IMR-90 (cell line): ENCODE measurements at regions not wholly inside any gene's neighbourhood (a gene's known extent, or its start where the extent isn't known, plus 50 kb on each side); places are given as distances from the start of the nearest gene placed in this dataset.

Source experiments
- ATAC-seq: fragments of 200-7000 bp; cut with Tn5 transposase; 2 replicates; pipeline ENCODE4 v1.9.1; 2020; ENCODE audit warnings: low read depth, mild to moderate bottlenecking, moderate library complexity
- BruUV-seq: library from RNA; stranded (reverse); fragments of 400-500 nt; replicated peaks from 2 replicates; lab custom pipeline; 2021; lab: Mats Ljungman, UMichigan
- CTCF ChIA-PET: fragments of 300-600 bp; formaldehyde crosslinking; extraction: SDS; loops from one replicate; lab custom pipeline; 2021; ENCODE audit warnings: antibody characterized with exemption; lab: Yijun Ruan, JAX
- POLR2A ChIA-PET: fragments of 300-600 bp; sonication (Branson Sonifier 250); formaldehyde crosslinking; loops from one replicate; lab custom pipeline; 2022; ENCODE audit warnings: antibody characterized with exemption; ENCODE audit not compliant: unreplicated experiment; lab: Charles Lee
- DNase-seq: peaks from one replicate; pipeline ENCODE4 v3.0.0; 2013
- H2AFZ ChIP-seq: replicated peaks from 2 replicates; pipeline ENCODE3; 2013; ENCODE audit warnings: low read length, mild to moderate bottlenecking; ENCODE audit not compliant: poor library complexity
- H2AK5ac ChIP-seq: 2 replicates; pipeline ENCODE4 v1.6.1; 2013; ENCODE audit warnings: low read depth, low read length, inconsistent platforms
- H2AK9ac ChIP-seq: replicated peaks from 2 replicates; pipeline ENCODE3; 2013; ENCODE audit warnings: mild to moderate bottlenecking, low read depth, low read length, moderate library complexity; ENCODE audit not compliant: poor library complexity
- H2BK120ac ChIP-seq: 2 replicates; pipeline ENCODE4 v1.6.1; 2013; ENCODE audit warnings: low read depth, low read length, inconsistent platforms
- H2BK15ac ChIP-seq: 3 replicates; pipeline ENCODE4 v1.6.1; 2013; ENCODE audit warnings: low read depth, low read length, inconsistent platforms
- H2BK20ac ChIP-seq: 2 replicates; pipeline ENCODE4 v1.6.1; 2013; ENCODE audit warnings: low read depth, mild to moderate bottlenecking, inconsistent platforms, low read length, moderate library complexity
- H2BK5ac ChIP-seq: 2 replicates; pipeline ENCODE4 v1.6.1; 2013; ENCODE audit warnings: mild to moderate bottlenecking, low read depth, low read length, inconsistent platforms; ENCODE audit not compliant: poor library complexity, severe bottlenecking
- H3K14ac ChIP-seq: replicated peaks from 2 replicates; pipeline ENCODE4 v1.6.1; 2013; ENCODE audit warnings: low read depth, low read length, inconsistent platforms
- H3K18ac ChIP-seq: 2 replicates; pipeline ENCODE4 v1.6.1; 2013; ENCODE audit warnings: low read depth, low read length, control low read depth
- H3K23ac ChIP-seq: 2 replicates; pipeline ENCODE4 v1.6.1; 2013; ENCODE audit warnings: low read depth, low read length, inconsistent platforms
- H3K27ac ChIP-seq: 2 replicates; pipeline ENCODE4 v1.5.1; 2013; ENCODE audit warnings: mild to moderate bottlenecking, control low read depth, low read length; ENCODE audit not compliant: insufficient read depth
- H3K27me3 ChIP-seq: 2 replicates; pipeline ENCODE4 v1.6.1; 2013; ENCODE audit warnings: low read length; ENCODE audit not compliant: control insufficient read depth, insufficient read depth
- H3K36me3 ChIP-seq: 2 replicates; pipeline ENCODE4 v1.6.1; 2013; ENCODE audit warnings: low read length, mixed read lengths; ENCODE audit not compliant: control insufficient read depth, insufficient read depth
- H3K4ac ChIP-seq: 2 replicates; pipeline ENCODE4 v1.6.1; 2013; ENCODE audit warnings: low read depth, low read length, inconsistent platforms
- H3K4me1 ChIP-seq: 2 replicates; pipeline ENCODE4 v1.6.1; 2013; ENCODE audit warnings: low read length, mixed read lengths; ENCODE audit not compliant: control insufficient read depth, insufficient read depth
- H3K4me2 ChIP-seq: 2 replicates; pipeline ENCODE4 v1.6.1; 2013; ENCODE audit warnings: low read depth, mild to moderate bottlenecking, control low read depth, low read length, moderate library complexity
- H3K4me3 ChIP-seq: 2 replicates; pipeline ENCODE4 v1.5.1; 2013; ENCODE audit warnings: low read depth, mild to moderate bottlenecking, control low read depth, low read length, moderate library complexity; ENCODE audit not compliant: insufficient read depth
- H3K56ac ChIP-seq: 2 replicates; pipeline ENCODE4 v1.6.1; 2013; ENCODE audit warnings: low read length, inconsistent platforms; ENCODE audit not compliant: insufficient read depth; ENCODE audit errors: extremely low read depth
- H3K79me1 ChIP-seq, 2 experiments: 2 replicates each; pipeline ENCODE4 v1.6.1; 2013; ENCODE audit warnings: low read length in 2 of 2, inconsistent platforms in 1 of 2, low read depth in 1 of 2
- H3K9ac ChIP-seq: 2 replicates; pipeline ENCODE4 v1.6.1; 2013; ENCODE audit warnings: low read depth, low read length, control low read depth
- H3K9me1 ChIP-seq: 2 replicates; pipeline ENCODE4 v1.6.1; 2013; ENCODE audit warnings: low read length, inconsistent platforms; ENCODE audit not compliant: insufficient read depth
- H3K9me3 ChIP-seq: 2 replicates; pipeline ENCODE4 v1.6.1; 2013; ENCODE audit warnings: low read length; ENCODE audit not compliant: control insufficient read depth, insufficient read depth
- H4K20me1 ChIP-seq: 2 replicates; pipeline ENCODE4 v1.6.1; 2013; ENCODE audit warnings: low read length, inconsistent platforms; ENCODE audit not compliant: insufficient read depth
- H4K5ac ChIP-seq: 2 replicates; pipeline ENCODE4 v1.6.1; 2013; ENCODE audit warnings: mild to moderate bottlenecking, low read depth, low read length, control low read depth
- H4K8ac ChIP-seq, 2 experiments: 2 replicates each; pipeline ENCODE4 v1.6.1; 2013; ENCODE audit warnings: low read depth in 2 of 2, low read length in 2 of 2, control low read depth in 1 of 2, inconsistent platforms in 1 of 2
- H4K91ac ChIP-seq: 2 replicates; pipeline ENCODE4 v1.6.1; 2013; ENCODE audit warnings: low read depth, low read length, inconsistent platforms; ENCODE audit not compliant: insufficient read depth
- POLR2A ChIP-seq: IDR thresholded peaks from 2 replicates; pipeline ENCODE4 v1.6.1; 2012; ENCODE audit warnings: mild to moderate bottlenecking, low read depth, low read length
- WGBS, 2 experiments: methylation state at CpG; one replicate each; pipeline versions ENCODE4 v1.1.5 to v1.1.7; 2013; ENCODE audit warnings: missing lambda C conversion rate in 2 of 2; ENCODE audit not compliant: insufficient read length in 1 of 2; ENCODE audit errors: extremely low coverage in 2 of 2; 5-methylcytosine and 5-hydroxymethylcytosine counted together
- dilution Hi-C: fragments of 300-500 bp; cut with HindIII; formaldehyde crosslinking; loops from one replicate; pipeline ENCODE4 v1.14.3; 2018; ENCODE audit warnings: low sequenced_read_pairs; ENCODE audit not compliant: unreplicated experiment
- in situ Hi-C: fragments of 300-500 bp; cut with MboI; formaldehyde crosslinking; loops from 3 replicates; pipeline ENCODE4 v1.14.3; 2019; ENCODE audit warnings: low sequenced_read_pairs, inconsistent platforms, mixed read lengths
- intact Hi-C: fragments of 100-400 bp; cut with micrococcal nuclease; formaldehyde crosslinking; loops from 2 replicates; pipeline ENCODE4 v1.10.0; 2022

GRCh38 chr5:158565017-158565789 is 534.5 kb downstream of the EBF1 start:
- ChIA-PET CTCF (no interaction called here), POLR2A (no interaction called here)
- Histone ChIP-seq H3K4ac (no peak overlapping the region), H4K91ac (no peak overlapping the region), H3K79me1 (no peaks in the 10 kb centered on the region), H3K14ac (no peak overlapping the region), H4K8ac (no peak overlapping the region), H3K4me3 (no peak overlapping the region), H4K5ac (no peak overlapping the region), H2AK5ac (no peak overlapping the region), H3K9ac (no peak overlapping the region), H3K18ac (no peak overlapping the region), H3K9me3 (no peaks in the 10 kb centered on the region), H2AFZ (no peak overlapping the region), H4K20me1 (no peaks in the 10 kb centered on the region), H3K56ac (no peak overlapping the region), H3K23ac (no peak overlapping the region), H2BK5ac (no peak overlapping the region), H3K4me2 (no peak overlapping the region), H2BK15ac (no peak overlapping the region), H3K9me1 (no peaks in the 10 kb centered on the region), H2AK9ac (no peak overlapping the region), H3K27me3 (no peaks in the 10 kb centered on the region), H2BK120ac (no peak overlapping the region), H3K36me3 (no peaks in the 10 kb centered on the region), H3K4me1 (no peaks in the 10 kb centered on the region), H2BK20ac (no peak overlapping the region), H3K27ac (no peak overlapping the region)
- dilution Hi-C loops (no loop called here), intact Hi-C loops (no loop called here), in situ Hi-C loops (no loop called here)
- no CpG with 5 or more reads among the region's 3 CpGs for WGBS, 2 experiments
- no peak for ATAC-seq
- BruUV-seq, result no TSS peak
- no peak for TF ChIP-seq POLR2A
- no peak for DNase-seq
